Hematopoietic multipotent progenitor cell (in vitro differentiated cells): ENCODE measurements at regions not wholly inside any gene's neighbourhood (a gene's known extent, or its start where the extent isn't known, plus 50 kb on each side); places are given as distances from the start of the nearest gene placed in this dataset.

Experiments used
- DNase-seq, 3 donors: peaks; one replicate each; pipeline ENCODE4 v3.0.0-alpha.2; 2011 to 2015; ENCODE audit warnings: low read depth in 2 of 3, low spot score in 2 of 3

DNA sequence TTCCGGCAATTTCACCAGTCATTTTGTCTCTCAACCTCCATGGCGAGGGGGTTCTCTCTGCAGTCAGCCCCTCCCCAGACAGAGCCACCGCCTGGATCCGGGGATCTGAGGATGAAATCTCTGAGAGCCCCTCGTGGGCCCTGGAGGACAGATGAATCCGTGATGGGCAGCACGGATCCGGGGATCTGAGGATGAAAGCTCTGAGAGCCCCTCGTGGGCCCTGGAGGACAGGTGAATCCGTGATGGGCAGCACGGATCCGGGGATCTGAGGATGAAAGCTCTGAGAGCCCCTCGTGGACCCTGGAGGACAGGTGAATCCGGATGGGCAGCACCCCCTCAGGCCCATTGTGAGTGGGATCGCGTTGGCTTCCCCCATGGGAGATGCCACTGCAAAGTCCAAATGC is 106.5 kb downstream of the DACT2 start:
- no peak for DNase-seq

DNA sequence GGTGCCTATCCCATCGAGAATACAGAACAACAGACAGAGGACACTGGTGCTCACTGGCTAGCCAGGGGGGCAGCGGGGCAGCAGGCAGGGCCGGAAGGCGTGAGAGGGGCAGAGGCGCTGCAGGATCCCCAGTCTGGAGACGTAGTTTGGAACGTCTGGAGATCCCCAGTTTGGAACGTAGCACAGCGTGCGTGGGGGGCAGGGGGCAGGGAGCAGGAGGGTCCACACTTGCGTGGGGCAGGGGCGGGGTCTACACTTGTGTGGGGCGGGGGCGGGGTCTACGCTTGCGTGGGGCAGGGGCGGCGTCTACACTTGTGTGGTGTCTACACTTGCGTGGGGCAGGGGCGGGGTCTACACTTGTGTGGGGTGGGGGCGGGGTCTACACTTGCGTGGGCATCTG is 107.2 kb downstream of the DACT2 start:
- no peak for DNase-seq

DNA sequence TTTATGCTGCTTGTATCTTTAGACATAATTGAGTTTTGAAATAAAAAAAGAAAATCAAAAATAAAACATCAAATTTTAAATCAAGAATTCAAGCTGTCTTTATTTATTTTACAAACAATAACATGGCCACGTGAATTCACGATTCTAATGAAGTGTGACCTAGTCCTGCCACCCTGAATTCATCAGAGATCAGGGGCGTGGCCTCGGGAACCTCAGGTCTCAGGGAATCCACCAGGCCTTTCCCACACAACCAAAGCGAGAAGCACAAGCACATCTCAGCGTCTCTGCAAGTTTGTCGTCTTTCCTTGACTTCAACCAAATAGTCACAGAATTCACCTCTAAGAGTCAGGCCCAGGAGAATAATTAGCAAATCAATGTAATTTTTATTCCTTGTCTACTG is 107.9 kb downstream of the DACT2 start:
- no peak for DNase-seq

DNA sequence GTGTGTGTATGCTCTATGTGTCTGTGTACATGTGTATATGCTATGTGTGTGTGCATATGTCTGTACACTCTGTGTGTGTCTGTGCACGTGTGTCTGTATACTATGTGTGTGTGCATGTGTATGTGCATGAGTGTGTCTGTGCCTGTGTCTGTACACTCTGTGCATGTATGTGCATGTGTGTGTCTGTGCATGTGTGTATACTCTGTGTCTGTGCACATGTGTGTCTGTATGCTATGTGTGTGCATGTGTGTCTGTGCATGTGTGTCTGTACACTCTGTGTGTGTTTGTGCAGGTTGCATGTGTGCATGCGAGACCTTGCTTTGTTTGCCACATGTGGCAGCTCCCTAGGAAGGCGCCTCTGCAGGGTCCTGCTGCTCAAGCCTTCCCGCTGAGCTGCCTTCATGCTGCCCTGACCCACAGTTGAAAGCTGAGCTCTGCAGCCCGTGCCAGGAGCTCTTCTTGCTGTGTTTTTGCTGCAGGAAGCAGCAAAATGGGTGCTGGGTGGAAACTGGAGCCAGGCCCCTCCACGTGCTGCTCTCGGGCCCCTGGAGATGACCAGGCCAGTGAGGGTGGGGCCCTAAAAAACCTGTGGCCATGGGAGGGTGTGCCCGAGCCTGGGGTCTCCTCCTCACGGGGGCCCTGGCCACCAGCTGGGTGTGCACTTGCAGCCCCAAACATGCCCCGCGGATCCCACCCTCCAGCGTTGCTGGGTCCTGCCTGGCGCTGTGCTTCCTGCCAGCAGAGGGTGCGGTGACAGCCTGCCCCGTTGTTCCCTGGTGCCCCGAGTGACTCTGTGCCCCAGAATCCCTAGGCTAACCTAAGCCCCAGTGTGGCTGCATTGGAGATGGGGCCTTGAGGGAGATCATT is 109.1 kb downstream of the DACT2 start:
- DNase-seq: no peak

DNA sequence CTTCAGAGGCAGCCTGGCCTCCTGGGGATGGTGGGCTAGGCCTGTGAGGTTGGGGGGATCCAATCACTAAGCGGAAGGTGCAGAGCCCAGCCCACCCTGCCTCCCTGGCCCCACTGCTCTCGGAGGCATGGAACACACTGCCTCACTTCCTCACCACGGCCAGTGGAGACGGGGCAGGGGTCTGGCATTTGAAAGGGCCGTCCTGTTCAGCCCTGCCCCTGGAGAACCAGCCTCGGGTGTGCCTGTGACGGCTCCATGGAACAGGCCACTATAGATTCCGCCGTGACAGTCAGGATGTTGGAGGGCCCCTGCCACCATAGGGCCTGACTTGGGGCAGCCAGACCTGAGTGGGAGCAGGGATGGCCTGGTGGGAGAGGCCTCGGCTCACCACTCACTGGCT is 110.2 kb downstream of the DACT2 start:
- DNase-seq: no peak

DNA sequence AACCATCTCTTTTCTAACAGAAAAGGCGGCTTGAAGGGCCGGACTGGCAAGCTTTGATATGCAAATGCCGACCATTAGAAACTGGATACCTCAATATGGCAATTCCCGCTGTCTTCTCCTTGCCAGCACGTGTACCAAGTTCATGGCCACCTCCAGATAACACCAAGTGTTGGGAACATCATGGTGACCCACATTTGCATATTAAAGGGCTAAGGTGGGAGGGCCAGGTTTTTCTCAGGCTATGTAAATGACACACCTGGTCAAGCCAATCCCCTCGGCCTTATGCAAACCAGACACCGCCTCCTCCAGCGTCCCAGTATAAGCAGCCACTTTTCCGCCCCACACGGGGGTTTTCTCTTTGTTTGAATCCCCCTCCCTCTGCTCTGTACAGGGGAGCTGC is 110.7 kb downstream of the DACT2 start:
- DNase-seq: no peak

DNA sequence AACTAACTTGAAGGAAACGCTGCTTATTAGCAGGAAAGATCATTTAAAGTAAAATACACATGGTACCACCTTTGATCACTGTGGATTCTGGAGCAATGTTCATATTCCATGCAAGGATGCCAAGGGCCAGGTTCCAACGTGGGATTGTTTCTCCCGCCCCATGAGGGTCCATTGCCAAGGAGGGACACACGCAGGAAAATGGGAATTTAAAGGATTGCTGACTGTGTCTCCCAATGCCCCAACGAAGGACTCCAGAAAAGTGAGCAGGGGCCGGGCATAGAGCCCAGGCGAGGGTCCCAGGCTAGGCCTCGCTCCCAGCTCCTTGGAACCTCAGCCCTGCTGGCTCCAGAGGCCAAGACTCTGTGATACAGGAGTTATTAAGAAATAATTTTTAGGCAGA is 111.2 kb downstream of the DACT2 start:
- no peak for DNase-seq

DNA sequence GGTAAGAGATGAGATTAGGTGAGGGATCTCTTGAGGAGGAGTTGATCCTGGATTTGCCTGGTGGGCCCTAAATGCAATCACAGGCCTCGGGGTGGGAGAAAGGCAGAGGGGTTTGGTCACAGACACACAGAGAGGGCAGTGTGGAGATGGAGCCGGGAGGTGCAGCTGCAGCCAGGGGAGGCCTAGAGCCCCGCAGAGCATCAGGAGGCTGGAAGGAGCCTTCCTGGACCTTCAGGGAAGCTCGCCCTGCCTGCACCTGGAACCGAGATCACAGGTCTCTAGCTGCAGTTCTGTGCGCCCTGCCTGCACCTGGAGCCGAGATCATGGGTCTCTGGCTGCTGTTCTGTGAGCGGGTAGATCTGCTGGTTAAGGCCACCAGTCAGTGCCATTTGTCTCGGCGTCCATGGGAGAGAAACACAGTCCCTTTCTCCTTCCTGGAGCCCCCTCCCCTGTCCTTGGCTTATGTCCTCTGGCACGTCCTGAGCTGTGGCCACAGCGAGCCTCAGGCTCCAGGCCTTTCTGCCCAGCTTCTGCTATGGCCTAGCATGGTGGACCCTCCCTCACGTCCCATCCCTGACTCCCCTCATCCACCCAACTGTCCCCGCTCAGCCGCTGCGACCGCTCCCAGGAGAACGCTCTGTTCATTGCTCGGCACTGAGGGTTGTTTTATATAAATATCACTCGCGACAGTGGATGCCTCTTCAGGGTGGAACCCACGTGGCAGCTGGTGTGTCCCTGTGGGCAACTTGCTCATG is 112.0 kb downstream of the DACT2 start:
- DNase-seq: no peak

DNA sequence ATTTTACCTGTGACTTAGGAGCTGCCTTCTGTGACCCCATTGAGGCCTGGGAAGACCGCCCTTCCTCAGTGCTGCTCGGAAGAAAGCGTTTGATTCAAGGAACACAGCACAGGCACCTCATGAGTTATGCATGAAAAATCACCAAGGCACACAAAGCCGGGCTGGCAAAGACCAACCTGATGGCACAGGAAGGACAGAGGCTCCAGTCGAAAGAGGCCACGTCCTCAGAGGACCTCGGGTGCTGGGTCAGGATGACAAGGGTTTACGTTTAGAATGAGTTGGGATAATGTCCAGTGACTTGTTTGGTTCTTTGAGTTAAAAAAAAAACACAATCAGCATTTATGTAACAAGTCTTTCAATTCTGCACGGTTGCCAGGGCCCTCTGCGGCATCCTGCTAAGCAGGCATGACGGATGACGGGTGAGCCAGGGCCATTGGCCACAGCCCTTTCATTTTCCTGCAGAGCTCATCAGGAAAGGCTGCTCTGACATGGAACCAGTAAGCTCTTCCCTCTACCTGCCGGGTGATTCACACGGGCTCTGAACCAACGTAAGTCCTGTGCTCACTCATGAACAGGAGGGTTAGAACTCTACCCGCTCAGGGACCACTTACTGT is 112.8 kb downstream of the DACT2 start:
- DNase-seq: no peak

DNA sequence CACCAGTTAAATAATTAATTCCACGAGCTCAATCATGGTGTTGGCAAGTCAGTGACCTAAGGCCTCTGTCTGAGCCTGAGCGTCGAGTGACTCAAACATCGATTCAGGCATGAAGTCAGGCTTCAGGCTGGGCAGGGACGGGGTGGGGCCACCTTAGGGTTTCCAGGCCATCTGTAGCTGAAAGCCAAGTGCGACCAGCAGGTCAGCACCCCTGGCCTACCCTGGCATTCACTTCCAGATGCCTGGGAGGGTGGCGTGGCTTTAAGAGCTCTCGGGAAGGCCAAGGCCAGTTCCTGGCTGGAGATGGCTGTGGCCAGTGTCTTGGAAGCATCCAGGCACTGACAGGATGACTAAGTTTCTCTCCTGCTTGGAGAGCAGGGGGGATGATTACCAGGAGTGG is 113.4 kb downstream of the DACT2 start:
- no peak for DNase-seq

DNA sequence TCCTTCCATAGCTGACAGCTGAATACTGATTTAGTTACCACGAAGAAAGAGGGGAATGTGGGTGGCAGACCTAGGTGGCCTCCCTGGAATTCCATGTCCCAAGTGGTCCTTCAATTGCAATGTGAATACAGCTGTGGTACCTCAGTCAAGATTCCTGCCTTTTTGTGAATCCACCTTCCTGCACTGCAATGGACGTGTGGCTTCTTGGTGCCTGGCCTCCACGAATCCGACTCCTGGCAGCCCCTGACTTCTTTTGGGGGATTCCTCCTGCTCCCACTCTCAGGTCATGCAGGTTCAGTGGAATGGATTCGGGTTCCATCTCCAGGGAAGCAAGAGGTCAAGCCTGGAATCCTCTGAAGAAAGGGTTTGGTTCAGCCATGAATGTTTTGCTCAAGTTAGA is 117.8 kb downstream of the DACT2 start:
- no peak for DNase-seq

DNA sequence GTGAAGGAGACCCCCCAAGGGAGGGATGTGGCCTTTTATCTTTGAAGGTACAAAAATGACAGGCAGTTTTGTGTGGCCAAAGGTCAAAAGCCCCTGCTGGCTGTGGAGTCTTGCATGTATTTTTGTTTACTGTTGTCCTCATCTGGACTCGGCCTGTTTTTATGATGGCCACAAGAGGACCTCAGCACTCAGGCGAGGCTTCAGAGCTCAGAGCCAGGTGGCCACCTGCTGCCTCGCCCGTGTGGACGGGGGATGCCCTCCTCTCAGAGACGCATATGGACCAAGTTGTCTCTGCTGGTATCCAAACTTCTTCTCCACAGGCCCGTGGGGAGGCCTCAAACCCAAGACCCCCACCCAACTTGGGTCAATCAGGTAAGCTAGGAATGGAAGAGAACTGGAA is 118.2 kb downstream of the DACT2 start:
- no peak for DNase-seq

DNA sequence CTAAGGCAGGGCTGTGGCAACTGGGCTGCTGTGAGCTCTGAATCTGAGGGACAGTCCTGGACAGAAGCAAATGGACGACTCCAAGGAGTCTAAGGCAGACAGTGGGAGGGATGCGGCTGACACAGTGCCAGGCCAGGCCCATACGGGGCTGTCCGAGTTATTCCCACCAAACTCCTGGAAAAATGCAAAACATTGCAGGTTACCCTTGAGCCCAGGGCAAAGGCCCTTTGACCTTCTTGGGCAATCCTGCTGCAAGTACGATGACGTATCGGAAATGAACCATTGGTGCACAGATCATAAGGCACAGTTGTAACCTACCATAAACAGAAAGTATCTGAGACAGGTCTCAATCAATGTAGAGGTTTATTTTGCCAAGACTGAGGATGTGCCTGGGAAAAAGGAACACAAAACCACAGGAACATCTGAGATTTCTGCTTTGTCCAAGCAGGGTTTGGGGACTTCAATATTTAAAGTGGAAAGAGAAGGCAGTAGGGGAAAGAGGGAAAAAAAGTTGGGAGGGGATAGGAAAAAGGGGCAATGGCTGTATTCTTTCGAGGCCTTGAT is 118.9 kb downstream of the DACT2 start:
- no peak for DNase-seq

DNA sequence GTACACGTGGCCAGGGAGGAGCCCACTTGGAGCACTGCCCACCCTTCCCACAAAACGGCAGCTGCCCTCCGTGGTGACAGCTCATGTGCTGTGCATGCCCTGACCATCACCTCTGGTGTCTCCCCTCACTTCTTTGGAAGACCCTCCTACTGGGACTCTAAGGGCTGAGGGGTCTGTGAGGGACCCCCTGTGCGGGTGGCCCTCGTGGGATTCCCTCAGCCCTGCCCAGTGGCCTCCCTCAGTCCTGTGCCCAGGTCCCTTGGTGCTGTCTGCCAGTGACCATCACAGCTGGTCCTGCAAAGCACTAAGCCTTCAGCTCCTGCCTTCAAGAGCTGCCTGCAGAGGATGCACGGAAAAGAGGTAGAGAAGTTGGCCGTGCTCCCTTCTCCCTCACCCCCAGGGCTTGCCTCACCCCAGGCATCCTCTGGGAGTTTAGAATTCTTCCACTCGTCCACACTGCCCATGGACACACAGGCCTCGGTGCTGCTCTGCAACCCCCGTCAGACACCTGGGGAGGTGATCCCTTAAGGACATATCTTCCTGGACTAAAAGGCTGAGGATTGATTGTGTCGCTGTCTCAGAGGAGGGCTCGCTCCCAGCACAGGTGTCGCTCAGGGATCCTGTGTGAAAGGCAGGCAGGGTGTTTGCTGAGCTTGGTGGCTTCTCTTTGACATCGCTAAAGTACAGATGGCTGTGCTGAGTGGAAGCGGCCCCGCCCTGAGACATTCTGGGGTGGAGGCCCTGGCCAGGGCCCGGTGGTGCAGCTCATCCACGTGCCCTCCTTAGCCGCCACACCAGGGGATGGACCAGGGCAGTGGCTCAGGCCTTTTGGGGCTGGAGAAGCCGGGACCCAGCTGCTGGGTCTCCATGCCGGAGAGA is 119.5 kb upstream of the FRMD1 start:
- DNase-seq: no peak

DNA sequence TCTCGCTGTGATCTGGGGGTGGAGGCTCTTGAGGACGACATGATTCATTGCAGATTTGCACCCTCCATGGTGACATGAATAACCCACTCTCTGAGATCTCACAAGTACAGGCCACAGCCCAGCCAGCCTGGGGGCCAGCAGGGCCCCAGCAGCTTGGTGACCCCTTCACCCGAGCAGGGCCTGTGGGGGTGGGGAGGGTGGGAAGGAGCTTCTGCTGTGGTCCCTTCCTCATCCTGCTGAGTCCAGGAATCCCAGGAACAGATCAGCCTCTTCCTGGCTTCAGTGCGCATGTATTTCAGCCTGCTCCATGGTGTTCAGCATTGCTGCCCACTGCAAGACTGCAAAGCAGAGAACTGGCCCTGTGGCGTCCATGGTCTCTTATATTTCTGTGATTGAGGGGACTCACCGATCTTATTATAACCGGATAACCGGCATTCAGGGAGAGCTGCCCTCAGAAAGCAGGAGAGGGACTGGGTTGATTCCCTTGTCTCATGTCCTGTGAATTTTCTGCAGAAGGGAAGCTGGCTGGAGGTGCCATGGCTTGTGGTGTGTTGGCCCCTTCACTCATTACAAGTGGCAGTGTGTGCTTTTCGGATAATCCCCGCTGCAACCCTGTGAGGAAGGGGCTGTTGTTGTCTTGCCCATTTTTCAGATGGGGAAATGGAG is 118.8 kb upstream of the FRMD1 start:
- no peak for DNase-seq

DNA sequence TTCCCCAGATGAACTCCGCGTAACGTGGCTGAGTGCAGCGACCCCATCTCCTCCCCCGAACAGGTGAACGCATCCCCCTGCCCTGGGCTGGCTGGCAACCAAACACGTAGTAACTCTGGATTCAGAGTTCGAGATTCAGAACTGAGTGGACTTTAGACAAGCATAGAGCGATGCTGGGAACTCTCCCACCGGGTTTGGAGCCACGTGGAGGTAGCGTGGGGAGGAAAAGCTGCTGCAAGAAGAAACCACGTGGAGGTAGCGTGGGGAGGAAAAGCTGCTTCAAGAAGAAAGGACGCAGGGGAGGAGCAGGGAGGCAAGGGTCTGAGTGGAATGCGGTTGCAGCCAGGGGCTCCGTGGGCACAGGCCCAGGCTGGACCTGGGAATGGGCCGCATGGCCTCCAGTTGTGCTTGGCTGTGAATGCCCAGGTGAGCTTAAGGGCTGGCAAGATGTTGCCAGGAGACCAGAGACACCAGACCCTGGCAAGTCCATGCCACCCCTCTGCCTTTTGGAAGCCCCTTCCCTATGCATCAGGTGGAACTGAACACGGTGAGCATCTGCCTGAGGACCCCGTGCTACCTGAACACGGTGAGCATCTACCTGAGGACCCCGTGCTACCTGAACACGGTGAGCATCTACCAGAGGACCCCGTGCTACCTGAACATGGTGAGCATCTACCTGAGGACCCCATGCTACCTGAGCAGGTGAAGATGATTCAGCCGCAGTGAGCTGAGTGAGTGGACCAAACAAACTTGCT is 118.0 kb upstream of the FRMD1 start:
- no peak for DNase-seq

DNA sequence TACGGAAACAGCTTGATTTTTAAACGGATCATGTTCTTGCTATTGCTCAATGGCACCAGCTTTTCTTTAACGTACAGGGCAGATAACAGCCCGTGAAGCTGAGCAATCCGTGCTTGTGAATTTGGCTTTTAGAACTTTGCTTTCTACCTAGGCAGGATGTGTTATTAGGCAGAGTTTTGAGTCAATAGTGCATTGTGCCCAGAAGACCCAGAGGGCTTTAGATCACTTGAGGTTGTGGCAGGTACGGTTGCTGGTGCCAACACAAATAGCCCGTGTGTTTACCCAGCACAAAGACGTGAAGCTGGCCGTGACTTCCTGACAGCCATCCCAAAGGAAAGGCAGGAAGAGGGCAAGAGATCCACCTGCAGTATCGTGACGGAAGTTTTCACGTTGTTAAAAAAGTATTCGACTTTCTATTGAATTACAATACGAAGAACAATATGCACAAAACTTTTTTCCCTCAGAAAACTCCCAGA is 117.4 kb upstream of the FRMD1 start:
- no peak for DNase-seq

DNA sequence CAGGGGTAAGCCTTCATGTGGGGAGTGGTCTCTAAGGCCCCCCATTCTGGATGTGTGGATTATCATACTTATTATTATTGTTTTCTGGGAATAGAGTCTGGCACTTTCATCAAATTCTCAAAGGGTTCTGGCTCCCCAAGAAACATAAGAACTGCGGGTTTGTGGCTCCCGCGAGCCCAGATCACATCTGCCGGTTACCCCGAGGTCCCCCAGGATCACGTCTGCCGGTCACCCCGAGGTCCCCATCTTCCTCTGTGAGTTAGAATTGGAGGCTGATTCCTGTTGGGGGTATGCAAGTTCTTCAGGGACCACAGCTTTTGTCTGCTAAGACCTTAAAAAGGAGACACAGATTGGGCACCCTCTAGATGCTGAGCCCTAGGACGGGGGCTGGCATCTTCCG is 116.7 kb upstream of the FRMD1 start:
- no peak for DNase-seq
